ENCODE measurements at regions not wholly inside any gene's neighbourhood (a gene's known extent, or its start where the extent isn't known, plus 50 kb on each side); places are given as distances from the start of the nearest gene placed in this dataset.

DNA sequence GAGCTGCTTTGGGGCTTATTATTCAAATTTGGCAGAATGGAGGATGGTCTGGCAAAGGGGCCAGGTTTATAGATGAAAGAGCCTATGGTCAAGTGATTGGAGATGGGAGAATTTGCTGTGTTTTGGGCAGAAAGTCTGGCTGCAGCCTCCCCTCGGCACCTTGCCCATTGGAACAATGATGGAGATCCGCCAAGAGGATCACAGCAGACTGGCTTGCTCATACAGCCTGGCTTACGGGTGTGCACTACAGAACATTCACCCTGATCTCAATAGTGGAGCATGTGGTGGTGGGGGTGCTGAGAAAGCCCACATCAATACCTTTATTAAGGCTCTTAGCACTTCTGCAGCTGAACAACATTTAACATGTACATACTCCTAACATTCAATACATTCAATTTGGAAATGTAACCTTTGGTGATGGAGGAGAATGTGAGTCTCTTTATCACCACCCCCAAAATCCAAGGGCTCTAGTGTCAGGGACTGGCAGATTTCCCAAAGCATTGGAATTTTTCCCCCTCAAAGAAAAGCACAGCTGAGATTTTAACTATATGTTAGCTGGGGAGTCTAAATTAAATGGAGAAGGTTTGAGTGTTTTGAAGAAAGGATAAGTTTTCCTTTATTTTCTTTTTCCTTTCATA, 118.4 kb upstream of the TMC3 start:
- Histone ChIP-seq H3K27ac (ENCODE audit: low read depth, low read length) (no peak overlapping the region), H3K36me3 (ENCODE audit: control insufficient read depth, insufficient read depth, low read length) (no peaks in the 10 kb centered on the region), H3K9me3 (ENCODE audit: control insufficient read depth, insufficient read depth, low read length) (no peaks in the 10 kb centered on the region), H3K4me1 (ENCODE audit: control insufficient read depth, insufficient read depth, low read length) (peaks cover 9% of the 10 kb centered on the region), H3K27me3 (ENCODE audit: control insufficient read depth, insufficient read depth, low read length) (peaks cover 4% of the 10 kb centered on the region), H3K4me3 (ENCODE audit: low read depth, low read length) (no peak overlapping the region)
- DNase-seq (ENCODE audit: low read depth in 4 of 6, low spot score in 6 of 6): peak in 5 of 6 donors; percentile 31 to 93 (median 57)
- 33% methylated on average over 1 of the region's 3 CpGs for WGBS (ENCODE audit: insufficient coverage)

DNA sequence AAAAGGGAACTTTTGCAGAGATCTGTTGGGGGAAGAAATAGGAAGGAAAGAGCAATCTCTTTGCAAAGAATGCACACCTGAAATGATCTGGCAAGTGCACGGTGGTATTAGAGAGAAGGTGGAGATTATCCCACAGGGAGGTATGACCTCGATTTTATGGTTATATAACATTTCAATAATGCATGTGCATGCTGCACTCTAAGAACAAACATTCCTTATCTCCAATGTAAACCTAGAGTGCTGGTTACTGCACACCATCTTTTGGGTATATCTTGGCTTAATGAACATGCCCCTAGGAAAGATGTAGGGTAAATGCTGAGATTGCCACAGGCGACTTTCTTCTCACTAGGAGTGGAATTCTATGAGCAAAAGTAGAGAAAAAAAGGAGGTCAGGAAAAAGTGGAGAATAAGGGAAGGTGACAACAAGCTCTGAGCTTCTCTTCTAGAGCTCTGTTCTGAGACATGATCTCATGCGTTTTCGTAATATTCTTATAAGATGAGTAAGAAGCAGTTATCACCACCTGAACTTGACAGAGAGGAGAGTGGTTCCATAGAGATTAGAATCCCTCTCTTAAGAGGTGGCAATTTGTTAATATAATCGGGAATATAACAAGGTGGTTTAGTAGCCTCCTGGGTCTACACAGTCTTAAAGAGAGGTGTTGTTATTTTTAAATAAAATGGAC, 117.5 kb upstream of the TMC3 start:
- H3K27ac ChIP-seq (ENCODE audit: low read depth, low read length): no peak overlapping the region
- no peak for DNase-seq (ENCODE audit: low read depth in 4 of 6, low spot score in 6 of 6)
- no peaks in the 10 kb centered on the region for H3K9me3 ChIP-seq (ENCODE audit: control insufficient read depth, insufficient read depth, low read length)
- no peaks in the 10 kb centered on the region for H3K36me3 ChIP-seq (ENCODE audit: control insufficient read depth, insufficient read depth, low read length)
- peaks cover 4% of the 10 kb centered on the region for H3K27me3 ChIP-seq (ENCODE audit: control insufficient read depth, insufficient read depth, low read length)
- 88% methylated on average over 2 of the region's 6 CpGs for WGBS (ENCODE audit: insufficient coverage)
- no peak overlapping the region for H3K4me3 ChIP-seq (ENCODE audit: low read depth, low read length)
- H3K4me1 ChIP-seq (ENCODE audit: control insufficient read depth, insufficient read depth, low read length): peaks cover 9% of the 10 kb centered on the region

DNA sequence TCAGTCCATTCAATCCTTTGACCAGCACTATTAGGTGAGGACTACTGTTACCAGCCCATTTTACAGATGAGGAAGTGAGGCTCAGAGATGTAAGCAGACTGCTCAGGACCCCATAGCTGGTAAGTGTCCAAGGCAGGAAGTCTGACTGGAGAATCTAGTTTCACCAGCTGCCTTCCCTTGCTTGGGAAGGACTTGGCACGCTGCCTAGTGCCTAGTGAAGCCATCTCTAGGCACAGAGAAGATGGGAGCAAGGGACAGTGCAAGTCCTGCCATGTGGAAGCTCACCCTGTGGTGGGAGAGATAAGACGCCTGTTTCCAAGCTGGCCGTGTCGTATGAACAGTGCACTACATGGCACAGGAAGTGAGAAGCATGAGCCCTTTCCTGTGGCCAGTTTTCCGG, 111.8 kb upstream of the TMC3 start:
- H3K27ac ChIP-seq (ENCODE audit: low read depth, low read length): no peak overlapping the region
- WGBS (ENCODE audit: insufficient coverage): 91% methylated on average over 5 of the region's 5 CpGs
- peaks cover 6% of the 10 kb centered on the region for H3K4me1 ChIP-seq (ENCODE audit: control insufficient read depth, insufficient read depth, low read length)
- no peaks in the 10 kb centered on the region for H3K27me3 ChIP-seq (ENCODE audit: control insufficient read depth, insufficient read depth, low read length)
- no peak for DNase-seq (ENCODE audit: low read depth in 4 of 6, low spot score in 6 of 6)
- no peak overlapping the region for H3K4me3 ChIP-seq (ENCODE audit: low read depth, low read length)
- no peaks in the 10 kb centered on the region for H3K36me3 ChIP-seq (ENCODE audit: control insufficient read depth, insufficient read depth, low read length)
- H3K9me3 ChIP-seq (ENCODE audit: control insufficient read depth, insufficient read depth, low read length): no peaks in the 10 kb centered on the region

DNA sequence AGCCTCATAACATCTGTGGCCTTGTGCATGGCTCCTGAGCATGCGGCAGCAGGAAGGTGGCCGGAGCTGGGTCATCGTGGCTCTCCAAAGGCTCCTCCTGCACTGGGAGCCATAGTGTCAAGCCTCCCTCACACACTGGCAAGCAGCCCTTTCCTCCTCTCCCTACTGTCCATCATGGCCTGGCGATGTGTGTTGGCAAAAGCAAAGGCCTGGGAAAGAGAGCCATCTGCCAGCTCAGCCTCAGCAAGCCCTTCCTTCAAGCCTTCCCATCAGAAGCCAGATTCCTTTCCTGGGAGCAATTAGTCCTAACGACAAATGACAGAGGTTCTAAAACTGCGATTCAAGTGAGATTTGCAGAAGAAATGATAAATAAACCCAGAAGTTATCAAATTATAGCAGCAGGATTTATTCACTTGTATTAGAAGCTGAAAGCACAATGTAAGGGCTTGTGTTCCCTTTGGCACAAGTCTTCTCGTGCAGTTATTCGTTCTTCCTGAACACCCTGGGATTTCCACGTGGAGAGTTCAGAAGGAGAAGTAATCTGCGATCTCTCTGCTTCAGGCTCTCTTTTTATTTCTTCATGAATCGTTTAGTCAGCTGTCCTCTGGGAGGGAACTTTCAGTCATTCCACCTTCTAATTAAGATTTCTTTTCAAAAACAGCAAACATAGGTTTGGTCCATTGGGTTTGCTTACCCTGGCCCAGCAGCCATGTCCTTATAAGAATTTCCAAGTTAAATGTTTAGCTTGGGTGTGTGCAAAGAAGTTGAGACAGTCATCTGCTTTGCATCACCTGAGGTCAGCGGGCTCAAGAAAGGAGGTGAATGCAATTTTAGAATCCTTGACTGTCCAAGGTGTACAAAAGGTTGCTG, 110.3 kb upstream of the TMC3 start:
- 42% methylated on average over 7 of the region's 12 CpGs for WGBS (ENCODE audit: insufficient coverage)
- Histone ChIP-seq H3K27me3 (ENCODE audit: control insufficient read depth, insufficient read depth, low read length) (no peaks in the 10 kb centered on the region), H3K4me3 (ENCODE audit: low read depth, low read length) (no peak overlapping the region), H3K4me1 (ENCODE audit: control insufficient read depth, insufficient read depth, low read length) (peaks cover 8% of the 10 kb centered on the region), H3K27ac (ENCODE audit: low read depth, low read length) (peak overlapping the region; percentile 22), H3K9me3 (ENCODE audit: control insufficient read depth, insufficient read depth, low read length) (no peaks in the 10 kb centered on the region), H3K36me3 (ENCODE audit: control insufficient read depth, insufficient read depth, low read length) (no peaks in the 10 kb centered on the region)
- DNase-seq (ENCODE audit: low read depth in 4 of 6, low spot score in 6 of 6): peak in 2 of 6 donors; percentile 47 to 57

DNA sequence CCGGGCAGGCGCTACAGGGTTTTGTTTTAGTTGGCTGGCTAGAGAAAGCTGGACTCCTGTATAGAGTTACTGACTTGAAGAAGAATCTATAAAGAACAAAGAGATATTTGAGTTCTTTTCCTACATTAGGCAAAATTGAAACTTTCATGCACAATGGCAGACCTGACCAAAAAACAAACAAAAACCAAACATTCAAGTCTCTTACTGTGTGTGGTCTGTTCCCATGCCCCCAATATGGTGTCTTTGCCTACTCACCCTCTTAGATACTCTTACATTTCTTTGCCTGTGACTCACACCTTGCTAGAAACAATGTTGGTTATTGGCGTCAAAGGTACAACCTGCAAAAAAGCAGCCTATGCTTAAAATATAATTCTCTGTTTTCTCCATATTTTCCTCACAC, 109.5 kb upstream of the TMC3 start:
- Histone ChIP-seq H3K4me3 (ENCODE audit: low read depth, low read length) (no peak overlapping the region), H3K27ac (ENCODE audit: low read depth, low read length) (peak overlapping the region; percentile 22), H3K9me3 (ENCODE audit: control insufficient read depth, insufficient read depth, low read length) (no peaks in the 10 kb centered on the region), H3K27me3 (ENCODE audit: control insufficient read depth, insufficient read depth, low read length) (no peaks in the 10 kb centered on the region), H3K4me1 (ENCODE audit: control insufficient read depth, insufficient read depth, low read length) (peaks cover 8% of the 10 kb centered on the region), H3K36me3 (ENCODE audit: control insufficient read depth, insufficient read depth, low read length) (no peaks in the 10 kb centered on the region)
- WGBS (ENCODE audit: insufficient coverage): no CpG with 5 or more reads among the region's 3 CpGs
- DNase-seq (ENCODE audit: low read depth in 4 of 6, low spot score in 6 of 6): no peak

DNA sequence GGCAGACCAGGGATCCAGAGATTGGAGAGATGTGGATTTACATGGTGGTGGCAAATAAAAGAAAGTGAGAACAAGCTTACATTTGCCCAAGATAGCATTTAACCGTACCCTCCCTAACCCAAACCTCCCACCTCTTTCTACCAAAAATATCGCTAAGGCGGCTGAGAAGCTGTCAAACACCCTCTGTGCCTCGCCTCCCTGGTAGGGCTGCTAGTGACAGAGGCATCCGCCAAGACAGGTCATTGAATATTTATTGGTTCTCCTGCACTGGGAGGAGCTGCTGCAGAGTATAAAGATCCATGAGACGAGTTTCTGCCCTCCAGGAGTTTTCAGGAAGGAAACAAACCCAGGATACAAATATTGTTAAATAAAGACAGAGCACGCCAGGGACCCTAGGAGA, 107.3 kb upstream of the TMC3 start:
- WGBS (ENCODE audit: insufficient coverage): 84% methylated on average over 3 of the region's 7 CpGs
- peak in 2 of 6 donors; percentile 16 to 45 for DNase-seq (ENCODE audit: low read depth in 4 of 6, low spot score in 6 of 6)

DNA sequence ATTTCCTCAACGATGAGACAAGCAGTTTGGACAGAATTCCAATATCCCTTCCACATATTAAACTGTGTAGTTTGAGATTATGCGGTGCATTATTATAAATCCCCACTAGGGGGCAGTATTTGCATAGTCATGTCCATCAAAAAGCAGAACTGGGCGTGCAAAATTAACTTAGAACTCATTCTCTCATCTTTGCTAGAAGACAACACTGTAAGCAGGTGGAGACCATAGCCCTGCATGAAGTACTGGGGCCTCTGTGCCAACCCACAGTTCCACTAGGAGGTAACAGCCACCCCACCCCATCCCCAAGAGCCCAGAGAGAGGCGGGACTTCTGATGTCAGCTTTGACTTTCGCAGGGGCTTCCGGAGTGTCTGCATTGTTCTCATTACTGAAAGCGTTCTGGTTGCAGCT, 106.6 kb upstream of the TMC3 start:
- Histone ChIP-seq H3K4me3 (ENCODE audit: low read depth, low read length) (no peak overlapping the region), H3K36me3 (ENCODE audit: control insufficient read depth, insufficient read depth, low read length) (no peaks in the 10 kb centered on the region), H3K4me1 (ENCODE audit: control insufficient read depth, insufficient read depth, low read length) (peaks cover 8% of the 10 kb centered on the region), H3K27ac (ENCODE audit: low read depth, low read length) (no peak overlapping the region), H3K9me3 (ENCODE audit: control insufficient read depth, insufficient read depth, low read length) (no peaks in the 10 kb centered on the region), H3K27me3 (ENCODE audit: control insufficient read depth, insufficient read depth, low read length) (no peaks in the 10 kb centered on the region)
- DNase-seq (ENCODE audit: low read depth in 4 of 6, low spot score in 6 of 6): peak; percentile 71 to 97 (median 79)
- WGBS (ENCODE audit: insufficient coverage): 0% methylated on average over 1 of the region's 7 CpGs

More for the DNA sequence above, 107.3 kb upstream of the TMC3 start:
- Histone ChIP-seq H3K27ac (ENCODE audit: low read depth, low read length) (no peak overlapping the region), H3K4me3 (ENCODE audit: low read depth, low read length) (no peak overlapping the region), H3K27me3 (ENCODE audit: control insufficient read depth, insufficient read depth, low read length) (no peaks in the 10 kb centered on the region), H3K4me1 (ENCODE audit: control insufficient read depth, insufficient read depth, low read length) (peaks cover 8% of the 10 kb centered on the region), H3K36me3 (ENCODE audit: control insufficient read depth, insufficient read depth, low read length) (no peaks in the 10 kb centered on the region), H3K9me3 (ENCODE audit: control insufficient read depth, insufficient read depth, low read length) (no peaks in the 10 kb centered on the region)

DNA sequence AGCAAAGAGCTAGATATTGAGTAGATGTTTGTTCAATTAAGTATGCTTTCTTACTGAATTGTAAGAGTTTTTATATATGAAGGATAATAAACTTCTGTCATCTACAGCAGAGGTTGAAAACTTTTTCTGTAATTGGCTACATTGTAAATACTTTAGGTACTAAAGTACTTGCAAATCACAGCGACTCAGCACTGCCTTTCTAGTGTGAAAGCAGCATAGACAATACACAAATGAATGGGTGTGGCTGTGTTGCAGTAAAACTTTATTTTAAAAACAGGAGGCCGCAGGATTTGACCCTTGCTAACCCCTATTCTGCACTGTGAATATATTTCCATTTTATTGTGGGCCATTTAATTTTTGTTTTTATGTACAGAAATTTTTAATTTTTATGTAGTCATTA, 104.3 kb upstream of the TMC3 start:
- no peaks in the 10 kb centered on the region for H3K9me3 ChIP-seq (ENCODE audit: control insufficient read depth, insufficient read depth, low read length)
- H3K27ac ChIP-seq (ENCODE audit: low read depth, low read length): no peak overlapping the region
- no peak for DNase-seq (ENCODE audit: low read depth in 4 of 6, low spot score in 6 of 6)
- no CpG with 5 or more reads among the region's 2 CpGs for WGBS (ENCODE audit: insufficient coverage)
- H3K4me1 ChIP-seq (ENCODE audit: control insufficient read depth, insufficient read depth, low read length): peaks cover 3% of the 10 kb centered on the region
- no peak overlapping the region for H3K4me3 ChIP-seq (ENCODE audit: low read depth, low read length)
- H3K27me3 ChIP-seq (ENCODE audit: control insufficient read depth, insufficient read depth, low read length): no peaks in the 10 kb centered on the region
- H3K36me3 ChIP-seq (ENCODE audit: control insufficient read depth, insufficient read depth, low read length): no peaks in the 10 kb centered on the region

DNA sequence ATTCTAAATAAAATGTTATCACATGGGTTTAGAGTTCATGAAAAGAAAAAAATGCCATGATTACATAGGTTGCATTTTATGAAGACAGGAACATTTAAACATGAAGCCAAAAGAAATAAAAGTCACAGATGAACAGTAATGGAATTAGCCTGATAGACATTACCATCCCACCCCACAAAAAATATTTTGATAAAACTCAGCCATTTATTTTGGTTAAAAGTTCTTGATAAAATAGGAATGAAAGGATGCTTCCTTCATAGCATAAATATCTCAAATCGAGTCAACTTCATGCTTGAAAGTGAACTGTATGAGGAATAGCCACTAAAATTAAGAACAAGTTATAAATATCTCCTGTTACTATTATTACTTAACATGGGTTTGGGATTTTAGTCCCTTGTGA, 101.9 kb upstream of the TMC3 start:
- H3K27ac ChIP-seq (ENCODE audit: low read depth, low read length): no peak overlapping the region
- H3K36me3 ChIP-seq (ENCODE audit: control insufficient read depth, insufficient read depth, low read length): no peaks in the 10 kb centered on the region
- no peak for DNase-seq (ENCODE audit: low read depth in 4 of 6, low spot score in 6 of 6)

More for the DNA sequence above, 101.9 kb upstream of the TMC3 start:
- H3K27me3 ChIP-seq (ENCODE audit: control insufficient read depth, insufficient read depth, low read length): no peaks in the 10 kb centered on the region
- no CpG with 5 or more reads among the region's 1 CpG for WGBS (ENCODE audit: insufficient coverage)
- H3K4me3 ChIP-seq (ENCODE audit: low read depth, low read length): no peak overlapping the region
- peaks cover 3% of the 10 kb centered on the region for H3K4me1 ChIP-seq (ENCODE audit: control insufficient read depth, insufficient read depth, low read length)
- H3K9me3 ChIP-seq (ENCODE audit: control insufficient read depth, insufficient read depth, low read length): no peaks in the 10 kb centered on the region
